D721Med (cell line): ENCODE measurements at regions not wholly inside any gene's neighbourhood (a gene's known extent, or its start where the extent isn't known, plus 50 kb on each side); places are given as distances from the start of the nearest gene placed in this dataset.

ENCODE experiments used
- DNase-seq: peaks from one replicate; pipeline ENCODE4 v3.0.0; 2011; ENCODE audit warnings: low spot score; ENCODE audit not compliant: insufficient read length
- FAIRE-seq: peaks from 2 replicates; lab custom pipeline; 2011; peaks lifted over from hg19 to GRCh38; lab: Jason Lieb, UNC
- TF ChIP-seq, protein P1 (sequence below): IDR thresholded peaks from 2 replicates; pipeline ENCODE4 v1.5.1; 2012; ENCODE audit warnings: mild to moderate bottlenecking, control low read depth; ENCODE audit not compliant: insufficient read depth; ENCODE audit errors: missing control alignments

DNA sequence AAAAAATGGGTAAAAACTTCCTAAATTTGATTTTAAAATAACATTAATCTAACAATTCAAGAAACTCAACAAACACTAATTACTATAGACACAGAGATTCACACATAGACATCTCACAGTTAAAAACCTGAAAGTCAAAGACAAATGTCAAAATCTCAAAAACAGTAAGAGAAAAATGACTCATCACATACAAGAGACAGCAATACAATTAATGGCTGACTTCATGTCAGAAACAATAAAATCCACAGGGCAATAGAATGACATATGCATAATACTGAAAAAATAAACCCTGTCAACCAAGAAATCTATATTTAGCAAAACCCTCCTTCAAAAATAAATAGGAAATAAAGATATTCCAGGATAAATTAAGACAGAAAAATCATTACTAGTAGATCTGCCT lies 200.4 kb downstream of the CEMIP2 start:
- no peak for FAIRE-seq
- TF ChIP-seq, protein P1, sequence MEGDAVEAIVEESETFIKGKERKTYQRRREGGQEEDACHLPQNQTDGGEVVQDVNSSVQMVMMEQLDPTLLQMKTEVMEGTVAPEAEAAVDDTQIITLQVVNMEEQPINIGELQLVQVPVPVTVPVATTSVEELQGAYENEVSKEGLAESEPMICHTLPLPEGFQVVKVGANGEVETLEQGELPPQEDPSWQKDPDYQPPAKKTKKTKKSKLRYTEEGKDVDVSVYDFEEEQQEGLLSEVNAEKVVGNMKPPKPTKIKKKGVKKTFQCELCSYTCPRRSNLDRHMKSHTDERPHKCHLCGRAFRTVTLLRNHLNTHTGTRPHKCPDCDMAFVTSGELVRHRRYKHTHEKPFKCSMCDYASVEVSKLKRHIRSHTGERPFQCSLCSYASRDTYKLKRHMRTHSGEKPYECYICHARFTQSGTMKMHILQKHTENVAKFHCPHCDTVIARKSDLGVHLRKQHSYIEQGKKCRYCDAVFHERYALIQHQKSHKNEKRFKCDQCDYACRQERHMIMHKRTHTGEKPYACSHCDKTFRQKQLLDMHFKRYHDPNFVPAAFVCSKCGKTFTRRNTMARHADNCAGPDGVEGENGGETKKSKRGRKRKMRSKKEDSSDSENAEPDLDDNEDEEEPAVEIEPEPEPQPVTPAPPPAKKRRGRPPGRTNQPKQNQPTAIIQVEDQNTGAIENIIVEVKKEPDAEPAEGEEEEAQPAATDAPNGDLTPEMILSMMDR: no peak
- DNase-seq: no peak

DNA sequence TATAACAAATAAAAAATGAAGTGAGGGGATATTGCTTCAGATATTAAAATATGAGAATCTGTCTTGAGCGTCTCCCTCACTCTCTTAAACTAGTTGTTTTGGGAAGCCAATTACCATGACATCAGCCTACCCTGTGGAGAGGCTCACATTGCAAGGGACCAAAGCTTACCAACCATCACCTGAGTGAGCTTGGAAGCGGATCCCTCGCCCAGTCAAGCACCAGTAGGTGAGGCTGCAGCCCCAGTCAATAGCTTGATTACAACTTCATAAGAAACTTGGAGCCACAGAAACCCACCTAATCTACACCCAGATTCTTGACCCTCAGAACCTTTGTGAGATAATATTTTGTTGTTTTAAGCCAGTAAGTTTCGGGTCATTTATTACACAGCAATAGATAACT lies 206.2 kb downstream of the CEMIP2 start:
- TF ChIP-seq, protein P1: no peak
- no peak for DNase-seq
- FAIRE-seq: no peak

DNA sequence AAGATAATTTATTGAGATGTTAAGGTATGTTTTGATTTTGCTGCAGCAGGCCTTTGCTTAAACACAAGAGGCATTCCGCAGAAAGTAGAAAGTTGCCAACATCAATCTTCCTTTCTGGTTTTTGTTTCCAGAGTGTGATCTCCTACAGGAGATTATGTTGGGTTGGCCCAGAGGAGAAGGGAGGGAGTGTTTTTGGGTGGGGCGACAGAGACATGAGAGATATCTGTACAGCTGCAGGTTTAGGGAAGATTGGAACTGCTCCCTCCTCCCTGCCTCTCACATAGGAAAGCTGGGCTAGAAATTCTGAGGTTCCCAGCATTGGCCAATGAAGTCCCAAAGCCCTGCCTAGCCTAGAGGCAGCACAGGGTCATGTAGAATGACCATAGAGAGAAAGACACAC lies 211.0 kb downstream of the CEMIP2 start:
- TF ChIP-seq, protein P1: no peak
- no peak for FAIRE-seq
- no peak for DNase-seq

DNA sequence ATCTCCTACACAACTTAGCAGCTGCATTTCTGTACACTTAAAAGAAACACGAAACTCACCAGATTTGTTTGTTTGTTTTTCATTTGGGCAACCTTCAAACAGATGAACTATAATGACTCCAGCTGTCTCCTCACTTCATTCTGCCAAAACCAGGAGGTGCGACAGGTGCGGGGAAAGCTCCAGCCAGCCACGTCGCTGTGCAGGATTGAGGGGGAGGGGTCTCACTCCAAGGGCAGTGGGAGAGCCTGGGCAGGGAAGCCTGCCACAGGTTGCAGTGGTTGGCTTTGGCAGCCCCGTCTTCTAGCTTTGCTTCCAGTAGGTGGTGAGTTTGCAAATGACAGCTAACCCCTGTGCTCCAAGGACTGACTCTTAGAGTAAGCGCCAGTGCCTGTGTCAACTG lies 215.8 kb downstream of the CEMIP2 start:
- TF ChIP-seq, protein P1: no peak
- FAIRE-seq (no peak), DNase-seq (no peak)

DNA sequence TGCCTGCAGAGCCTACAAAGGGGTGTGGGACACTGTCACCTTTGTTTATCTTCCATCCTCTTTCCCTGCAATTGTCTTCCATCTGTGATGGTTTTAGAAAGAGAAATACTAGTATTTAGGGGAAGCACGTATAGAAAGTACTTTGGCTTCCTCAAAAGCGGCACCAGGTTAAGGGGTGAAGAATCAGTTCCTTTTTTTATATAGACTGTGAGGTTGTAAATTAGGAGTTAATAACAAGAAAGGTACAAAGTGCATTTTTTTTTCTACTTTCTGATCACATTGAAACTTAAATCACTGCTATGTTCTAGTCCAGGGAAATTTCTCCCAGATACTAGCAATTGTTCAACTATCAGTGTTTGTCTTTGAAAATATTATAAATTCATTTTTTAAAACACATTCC lies 219.3 kb downstream of the CEMIP2 start:
- no peak for DNase-seq
- TF ChIP-seq, protein P1: no peak
- no peak for FAIRE-seq

DNA sequence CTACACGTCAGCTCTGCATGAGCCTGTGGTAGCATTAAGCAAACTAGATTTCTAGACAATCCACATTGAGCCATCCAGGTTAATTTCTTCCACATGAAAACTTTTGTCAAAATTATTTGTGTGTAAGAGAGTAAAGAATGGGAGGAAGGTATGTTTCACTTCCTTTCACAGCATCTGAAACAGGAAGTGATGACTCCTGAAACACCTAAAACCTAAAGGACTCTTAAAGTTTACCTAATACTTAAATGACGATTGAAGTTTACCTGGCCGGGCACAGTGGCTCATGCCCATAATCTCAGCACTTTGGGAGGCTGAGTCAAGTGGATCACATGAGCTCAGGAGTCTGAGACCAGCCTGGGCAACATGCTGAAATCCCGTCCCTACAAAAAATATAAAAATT lies 223.8 kb downstream of the CEMIP2 start:
- no peak for DNase-seq
- TF ChIP-seq, protein P1: no peak
- no peak for FAIRE-seq

DNA sequence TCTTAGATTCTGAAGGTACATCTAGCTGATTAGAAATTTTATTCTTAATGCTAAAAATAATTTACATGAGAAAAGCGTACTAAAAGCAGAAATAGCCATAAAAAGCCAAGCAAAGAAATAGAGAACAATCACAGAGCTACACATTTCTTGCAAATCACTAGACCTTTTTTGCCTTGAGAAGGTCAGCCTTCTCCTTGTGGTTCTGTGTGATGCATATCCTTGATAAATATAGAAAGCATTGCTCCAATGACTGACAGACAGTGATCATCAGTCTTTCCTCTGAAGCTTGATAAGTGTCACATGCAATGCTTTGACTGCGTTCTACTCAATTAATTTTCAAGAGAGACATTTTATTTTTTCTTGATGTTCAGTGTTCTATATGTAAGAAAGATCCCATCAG lies 226.9 kb downstream of the CEMIP2 start:
- no peak for DNase-seq
- FAIRE-seq: no peak
- TF ChIP-seq, protein P1: no peak
